ENCODE measurements at regions not wholly inside any gene's neighbourhood (a gene's known extent, or its start where the extent isn't known, plus 50 kb on each side); places are given as distances from the start of the nearest gene placed in this dataset.

DNA sequence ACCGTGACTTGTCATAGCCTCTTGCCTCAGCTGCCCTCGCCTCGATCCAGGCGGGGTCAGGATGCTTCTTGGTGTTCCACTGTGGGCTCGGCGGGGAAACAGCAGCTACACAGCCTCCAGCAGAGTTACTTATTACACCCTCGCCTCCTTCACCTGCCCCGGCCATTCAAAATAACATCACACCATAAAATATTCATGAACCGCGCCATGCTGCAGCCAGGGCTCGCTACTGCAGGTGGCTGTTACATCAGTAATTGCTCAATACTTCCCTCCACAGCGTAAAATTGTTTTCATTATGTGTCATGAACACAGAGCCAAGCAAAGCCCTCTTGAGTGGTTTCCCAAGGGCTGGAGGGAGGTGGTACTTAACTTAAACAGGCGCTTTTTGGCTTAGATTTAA lies 241.5 kb upstream of the SP8 start:
- TF ChIP-seq SMC3 (IDR thresholded peaks at IDR 0.05; ENCODE audit: low read depth, low read length): no peak
- TF ChIP-seq, protein P1, sequence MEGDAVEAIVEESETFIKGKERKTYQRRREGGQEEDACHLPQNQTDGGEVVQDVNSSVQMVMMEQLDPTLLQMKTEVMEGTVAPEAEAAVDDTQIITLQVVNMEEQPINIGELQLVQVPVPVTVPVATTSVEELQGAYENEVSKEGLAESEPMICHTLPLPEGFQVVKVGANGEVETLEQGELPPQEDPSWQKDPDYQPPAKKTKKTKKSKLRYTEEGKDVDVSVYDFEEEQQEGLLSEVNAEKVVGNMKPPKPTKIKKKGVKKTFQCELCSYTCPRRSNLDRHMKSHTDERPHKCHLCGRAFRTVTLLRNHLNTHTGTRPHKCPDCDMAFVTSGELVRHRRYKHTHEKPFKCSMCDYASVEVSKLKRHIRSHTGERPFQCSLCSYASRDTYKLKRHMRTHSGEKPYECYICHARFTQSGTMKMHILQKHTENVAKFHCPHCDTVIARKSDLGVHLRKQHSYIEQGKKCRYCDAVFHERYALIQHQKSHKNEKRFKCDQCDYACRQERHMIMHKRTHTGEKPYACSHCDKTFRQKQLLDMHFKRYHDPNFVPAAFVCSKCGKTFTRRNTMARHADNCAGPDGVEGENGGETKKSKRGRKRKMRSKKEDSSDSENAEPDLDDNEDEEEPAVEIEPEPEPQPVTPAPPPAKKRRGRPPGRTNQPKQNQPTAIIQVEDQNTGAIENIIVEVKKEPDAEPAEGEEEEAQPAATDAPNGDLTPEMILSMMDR (conservative IDR thresholded peaks at IDR 0.05; ENCODE audit: low read depth, low read length): no peak
- no peak for TF ChIP-seq RFX5 (IDR thresholded peaks at IDR 0.05; ENCODE audit: low read depth, low read length)
- no peak for TF ChIP-seq CEBPB (IDR thresholded peaks at IDR 0.05; ENCODE audit: low read depth, low read length)
- TF ChIP-seq, protein P2, sequence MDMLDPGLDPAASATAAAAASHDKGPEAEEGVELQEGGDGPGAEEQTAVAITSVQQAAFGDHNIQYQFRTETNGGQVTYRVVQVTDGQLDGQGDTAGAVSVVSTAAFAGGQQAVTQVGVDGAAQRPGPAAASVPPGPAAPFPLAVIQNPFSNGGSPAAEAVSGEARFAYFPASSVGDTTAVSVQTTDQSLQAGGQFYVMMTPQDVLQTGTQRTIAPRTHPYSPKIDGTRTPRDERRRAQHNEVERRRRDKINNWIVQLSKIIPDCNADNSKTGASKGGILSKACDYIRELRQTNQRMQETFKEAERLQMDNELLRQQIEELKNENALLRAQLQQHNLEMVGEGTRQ (IDR thresholded peaks at IDR 0.05; ENCODE audit: low read depth, low read length): no peak
